HEK293 (cell line): ENCODE measurements at regions not wholly inside any gene's neighbourhood (a gene's known extent, or its start where the extent isn't known, plus 50 kb on each side); places are given as distances from the start of the nearest gene placed in this dataset.

ENCODE experiments used
- BCL11B ChIP-seq: fragments of 450-650 bp; formaldehyde crosslinking; IDR thresholded peaks from 2 replicates; pipeline ENCODE4 v1.5.1; 2016; ENCODE audit warnings: low read depth, missing biosample characterization, missing genetic modification characterization
- CTCF ChIP-seq: fragments of 450-650 bp; formaldehyde crosslinking; IDR thresholded peaks from 2 replicates; pipeline ENCODE4 v1.5.1; 2016; ENCODE audit warnings: missing biosample characterization, missing genetic modification characterization
- GLI4 ChIP-seq: fragments of 450-650 bp; formaldehyde crosslinking; IDR thresholded peaks from 2 replicates; pipeline ENCODE4 v1.5.1; 2016; ENCODE audit warnings: missing biosample characterization, missing genetic modification characterization
- ZNF610 ChIP-seq: fragments of 450-650 bp; formaldehyde crosslinking; IDR thresholded peaks from 2 replicates; pipeline ENCODE4 v1.5.1; 2016; ENCODE audit warnings: missing biosample characterization, missing genetic modification characterization, borderline replicate concordance

- TF ChIP-seq CTCF (tag by site-specific recombination): no peak
- no peak for TF ChIP-seq BCL11B (tag by site-specific recombination)
- TF ChIP-seq ZNF610 (tag by site-specific recombination): no peak
- no peak for TF ChIP-seq GLI4 (tag by site-specific recombination)
These were observed 220.5 kb upstream of the ADRA1B start for GRCh38 chr5:159695741-159696294.
